Neutrophil (primary cell): ENCODE measurements at regions not wholly inside any gene's neighbourhood (a gene's known extent, or its start where the extent isn't known, plus 50 kb on each side); places are given as distances from the start of the nearest gene placed in this dataset.

Experiments used
- H3K27ac ChIP-seq: fragments of 200-600 bp; sonication (generic); 2 replicates; pipeline ENCODE4 v1.5.1; 2016; ENCODE audit warnings: mild to moderate bottlenecking, moderate library complexity
- H3K27me3 ChIP-seq: fragments of 200-600 bp; sonication (generic); 2 replicates; pipeline ENCODE4 v1.6.0; 2016; ENCODE audit warnings: mild to moderate bottlenecking
- H3K36me3 ChIP-seq: fragments of 200-600 bp; sonication (generic); 2 replicates; pipeline ENCODE4 v1.5.1; 2017
- H3K4me1 ChIP-seq, 2 experiments: fragments of 200-600 bp in 1 of 2; sonication (generic) in 1 of 2; 1 replicate in 1 of 2; 2 replicates in 1 of 2; pipeline versions ENCODE4 v1.5.1 to v1.6.1; 2013 to 2016; ENCODE audit warnings: low read depth in 1 of 2, low read length in 1 of 2, mild to moderate bottlenecking in 1 of 2, moderate library complexity in 1 of 2; ENCODE audit not compliant: control insufficient read depth in 1 of 2, insufficient read depth in 1 of 2
- H3K4me3 ChIP-seq, 2 experiments: fragments of 200-600 bp in 1 of 2; sonication (generic) in 1 of 2; 1 replicate in 1 of 2; 2 replicates in 1 of 2; pipeline ENCODE4 v1.5.1; 2013 to 2016; ENCODE audit warnings: low read depth in 1 of 2, low read length in 1 of 2, mild to moderate bottlenecking in 1 of 2, moderate library complexity in 1 of 2
- H3K9me3 ChIP-seq: fragments of 200-600 bp; sonication (generic); 2 replicates; pipeline ENCODE4 v1.5.1; 2016
- CTCF ChIP-seq: fragments of 200-600 bp; sonication (generic); IDR thresholded peaks from 2 replicates; pipeline ENCODE4 v1.5.1; 2016; ENCODE audit warnings: antibody characterized with exemption

- H3K4me3 ChIP-seq, result no peak overlapping the region
- H3K27me3 ChIP-seq, result no peaks in the 10 kb centered on the region
- no peak for TF ChIP-seq CTCF
- H3K9me3 ChIP-seq, result no peaks in the 10 kb centered on the region
- no peaks in the 10 kb centered on the region for H3K36me3 ChIP-seq
- H3K4me1 ChIP-seq, result no peaks in the 10 kb centered on the region
- H3K27ac ChIP-seq, result no peak overlapping the region
These were observed 430.3 kb upstream of the MAOA start for GRCh38 chrX:43225626-43226328.

GRCh38 chrX:43238461-43238945 lies 417.6 kb upstream of the MAOA start:
- H3K4me1 ChIP-seq, result no peaks in the 10 kb centered on the region
- H3K36me3 ChIP-seq, result no peaks in the 10 kb centered on the region
- no peak for TF ChIP-seq CTCF
- H3K9me3 ChIP-seq, result no peaks in the 10 kb centered on the region
- no peak overlapping the region for H3K4me3 ChIP-seq
- no peak overlapping the region for H3K27ac ChIP-seq
- H3K27me3 ChIP-seq, result no peaks in the 10 kb centered on the region

GRCh38 chrX:43239356-43239755 lies 416.7 kb upstream of the MAOA start:
- no peaks in the 10 kb centered on the region for H3K9me3 ChIP-seq
- no peaks in the 10 kb centered on the region for H3K4me1 ChIP-seq
- no peaks in the 10 kb centered on the region for H3K27me3 ChIP-seq
- H3K36me3 ChIP-seq, result no peaks in the 10 kb centered on the region
- TF ChIP-seq CTCF, result no peak
- no peak overlapping the region for H3K27ac ChIP-seq
- H3K4me3 ChIP-seq, result no peak overlapping the region

- no peak overlapping the region for H3K27ac ChIP-seq
- no peaks in the 10 kb centered on the region for H3K4me1 ChIP-seq
- H3K9me3 ChIP-seq, result no peaks in the 10 kb centered on the region
- no peak for TF ChIP-seq CTCF
- no peaks in the 10 kb centered on the region for H3K27me3 ChIP-seq
- no peak overlapping the region for H3K4me3 ChIP-seq
- no peaks in the 10 kb centered on the region for H3K36me3 ChIP-seq
These were observed 400.5 kb upstream of the MAOA start for GRCh38 chrX:43255596-43255995.

- no peak for TF ChIP-seq CTCF
- no peaks in the 10 kb centered on the region for H3K9me3 ChIP-seq
- no peaks in the 10 kb centered on the region for H3K36me3 ChIP-seq
- no peaks in the 10 kb centered on the region for H3K4me1 ChIP-seq
- no peak overlapping the region for H3K4me3 ChIP-seq
- no peaks in the 10 kb centered on the region for H3K27me3 ChIP-seq
- no peak overlapping the region for H3K27ac ChIP-seq
These were observed 389.6 kb upstream of the MAOA start for GRCh38 chrX:43266487-43266886.
